Activated CD8-positive, alpha-beta memory T cell treated with anti-CD3 and anti-CD28 coated beads, Interleukin-2, amount 10 ng/mL, durations not matched to agents 7 days and 5 days (primary cell): ENCODE measurements at regions not wholly inside any gene's neighbourhood (a gene's known extent, or its start where the extent isn't known, plus 50 kb on each side); places are given as distances from the start of the nearest gene placed in this dataset.
"Not testable (repeated sequence)": the region's sequence is repeated elsewhere in the genome, so short reads cannot be mapped to it uniquely, and the experiment has no call there.

Experiments used
- ATAC-seq: fragments of 150-1000 bp; cut with Tn5 transposase; one replicate; pipeline ENCODE4 v1.10.0; 2021; ENCODE audit warnings: moderate library complexity
- CTCF ChIA-PET: fragments of 350-600 bp; sonication (Branson Sonifier 250); formaldehyde crosslinking; loops from one replicate; lab custom pipeline; 2021; ENCODE audit warnings: antibody characterized with exemption; lab: Charles Lee
- DNase-seq: peaks from one replicate; pipeline ENCODE4 v3.0.0-alpha.2; 2020
- H3K27ac Mint-ChIP-seq: one replicate; pipeline ENCODE4 v1.8.0; 2021; ENCODE audit warnings: mild to moderate bottlenecking, mixed read lengths
- H3K27me3 Mint-ChIP-seq: one replicate; pipeline ENCODE4 v1.8.0; 2021; ENCODE audit warnings: mixed read lengths
- H3K36me3 Mint-ChIP-seq: one replicate; pipeline ENCODE4 v1.8.0; 2021; ENCODE audit warnings: mild to moderate bottlenecking, mixed read lengths
- H3K4me1 Mint-ChIP-seq: one replicate; pipeline ENCODE4 v1.8.0; 2021; ENCODE audit warnings: mixed read lengths
- H3K4me3 Mint-ChIP-seq: one replicate; pipeline ENCODE4 v1.8.0; 2021; ENCODE audit warnings: mild to moderate bottlenecking, moderate library complexity, mixed read lengths
- H3K9me3 Mint-ChIP-seq: one replicate; pipeline ENCODE4 v1.8.0; 2022; ENCODE audit warnings: low read depth, mixed read lengths

GRCh38 chr15:30470601-30471365, 56.7 kb upstream of the GOLGA8R start:
- ATAC-seq (peak; percentile 98), DNase-seq (peak; percentile 61)
- H3K36me3 Mint-ChIP-seq, H3K9me3 Mint-ChIP-seq, H3K27me3 Mint-ChIP-seq, H3K4me3 Mint-ChIP-seq, H3K4me1 Mint-ChIP-seq, CTCF ChIA-PET, H3K27ac Mint-ChIP-seq: not testable (repeated sequence)

GRCh38 chr15:30471366-30471749, 57.3 kb upstream of the GOLGA8R start:
- H3K4me1 Mint-ChIP-seq, DNase-seq, H3K27me3 Mint-ChIP-seq, H3K4me3 Mint-ChIP-seq, H3K27ac Mint-ChIP-seq, H3K9me3 Mint-ChIP-seq, ATAC-seq, H3K36me3 Mint-ChIP-seq, CTCF ChIA-PET: not testable (repeated sequence)

- CTCF ChIA-PET, ATAC-seq, H3K36me3 Mint-ChIP-seq, H3K27me3 Mint-ChIP-seq, H3K9me3 Mint-ChIP-seq, H3K4me1 Mint-ChIP-seq, H3K27ac Mint-ChIP-seq, H3K4me3 Mint-ChIP-seq, DNase-seq: not testable (repeated sequence)
These were observed 57.9 kb upstream of the GOLGA8R start for GRCh38 chr15:30471817-30472551.

- H3K4me3 Mint-ChIP-seq, ATAC-seq, DNase-seq, CTCF ChIA-PET, H3K27me3 Mint-ChIP-seq, H3K9me3 Mint-ChIP-seq, H3K27ac Mint-ChIP-seq, H3K36me3 Mint-ChIP-seq, H3K4me1 Mint-ChIP-seq: not testable (repeated sequence)
These were observed 67.0 kb upstream of the GOLGA8Q start for GRCh38 chr15:30484887-30485286.

- H3K4me3 Mint-ChIP-seq, ATAC-seq, DNase-seq, H3K36me3 Mint-ChIP-seq, H3K27ac Mint-ChIP-seq, H3K27me3 Mint-ChIP-seq, H3K9me3 Mint-ChIP-seq, H3K4me1 Mint-ChIP-seq, CTCF ChIA-PET: not testable (repeated sequence)
These were observed 62.6 kb upstream of the GOLGA8Q start for GRCh38 chr15:30489237-30489636.

DNA sequence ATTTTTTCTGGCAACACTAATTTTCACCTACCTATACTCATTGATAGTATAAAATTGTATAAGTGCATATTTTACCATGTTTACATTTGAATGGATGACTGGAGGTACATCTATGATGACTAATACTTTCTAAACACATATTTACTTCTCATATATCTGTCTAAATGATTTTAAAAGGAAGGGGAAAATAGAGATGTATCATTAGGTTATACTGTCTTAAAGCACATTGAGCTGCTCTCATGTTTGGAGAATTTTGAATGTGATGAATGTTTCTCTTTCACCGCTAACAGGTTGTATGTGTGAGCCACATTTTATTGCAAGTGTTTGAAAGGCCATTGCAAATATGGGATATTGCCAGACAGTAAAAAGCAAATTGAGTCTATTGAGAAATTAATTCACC, 61.5 kb upstream of the GOLGA8Q start:
- CTCF ChIA-PET, H3K27me3 Mint-ChIP-seq, H3K9me3 Mint-ChIP-seq, H3K4me1 Mint-ChIP-seq, H3K4me3 Mint-ChIP-seq, DNase-seq, ATAC-seq, H3K27ac Mint-ChIP-seq, H3K36me3 Mint-ChIP-seq: not testable (repeated sequence)

DNA sequence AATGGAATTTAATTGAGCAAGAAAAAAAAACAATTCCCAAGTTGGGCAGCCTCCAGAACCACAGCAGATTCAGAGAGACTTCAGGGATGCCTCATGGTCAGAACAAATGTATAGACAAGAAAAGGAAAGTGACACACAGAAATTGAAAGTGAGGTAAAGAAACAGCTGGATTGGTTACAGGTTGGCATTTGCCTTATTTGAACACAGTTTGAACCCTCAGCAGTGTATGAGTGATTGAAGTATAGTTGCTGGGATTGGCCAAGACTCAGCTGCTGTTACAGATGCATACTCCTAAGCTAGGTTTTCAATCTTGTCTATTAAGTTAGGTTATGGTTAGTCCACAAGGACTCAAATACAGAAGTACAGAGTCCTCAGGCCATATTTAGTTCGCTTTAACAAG, 57.9 kb upstream of the GOLGA8Q start:
- H3K4me3 Mint-ChIP-seq, H3K4me1 Mint-ChIP-seq, H3K27me3 Mint-ChIP-seq, H3K36me3 Mint-ChIP-seq, CTCF ChIA-PET, H3K27ac Mint-ChIP-seq, ATAC-seq, H3K9me3 Mint-ChIP-seq, DNase-seq: not testable (repeated sequence)

DNA sequence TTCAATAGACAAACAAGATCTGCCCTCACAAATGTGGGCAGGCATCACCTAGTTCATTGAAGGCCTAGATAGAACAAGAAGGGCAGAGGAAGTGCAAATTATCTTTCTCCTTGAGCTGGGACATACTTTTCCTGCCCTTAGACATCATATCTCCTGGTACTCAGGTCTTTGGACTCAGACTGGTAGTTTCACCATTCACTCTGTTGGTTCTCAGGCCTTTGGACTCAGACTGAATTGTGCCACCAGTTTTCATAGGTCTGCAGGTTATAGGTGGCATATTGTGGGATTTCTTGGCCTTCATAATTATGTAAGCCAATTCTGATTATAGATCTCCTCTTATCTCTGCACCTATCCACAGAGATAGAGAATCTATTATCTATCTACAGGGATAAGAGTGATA, 54.6 kb upstream of the GOLGA8Q start:
- H3K9me3 Mint-ChIP-seq, CTCF ChIA-PET, H3K4me3 Mint-ChIP-seq, ATAC-seq, DNase-seq, H3K4me1 Mint-ChIP-seq, H3K27me3 Mint-ChIP-seq, H3K27ac Mint-ChIP-seq, H3K36me3 Mint-ChIP-seq: not testable (repeated sequence)

DNA sequence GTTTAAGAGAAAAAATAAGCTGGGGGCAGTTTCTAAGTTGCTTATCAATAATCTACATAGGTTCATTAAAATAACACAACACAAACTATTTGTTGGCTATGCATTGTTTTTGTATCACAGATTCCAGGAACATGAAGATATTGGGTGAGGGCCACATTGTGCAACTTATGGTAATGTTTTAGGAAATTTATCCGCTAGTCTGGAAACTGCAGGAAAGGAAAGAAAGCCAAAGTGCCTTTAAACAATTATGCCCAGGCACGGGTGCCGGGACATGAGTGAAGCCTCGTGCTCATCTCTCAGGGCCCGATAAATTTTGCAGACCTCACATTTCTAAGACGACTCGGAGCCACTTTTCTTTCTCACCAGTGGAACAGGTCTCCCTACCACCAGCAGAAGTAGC, 52.6 kb upstream of the GOLGA8Q start:
- H3K36me3 Mint-ChIP-seq, CTCF ChIA-PET: not testable (repeated sequence)

DNA sequence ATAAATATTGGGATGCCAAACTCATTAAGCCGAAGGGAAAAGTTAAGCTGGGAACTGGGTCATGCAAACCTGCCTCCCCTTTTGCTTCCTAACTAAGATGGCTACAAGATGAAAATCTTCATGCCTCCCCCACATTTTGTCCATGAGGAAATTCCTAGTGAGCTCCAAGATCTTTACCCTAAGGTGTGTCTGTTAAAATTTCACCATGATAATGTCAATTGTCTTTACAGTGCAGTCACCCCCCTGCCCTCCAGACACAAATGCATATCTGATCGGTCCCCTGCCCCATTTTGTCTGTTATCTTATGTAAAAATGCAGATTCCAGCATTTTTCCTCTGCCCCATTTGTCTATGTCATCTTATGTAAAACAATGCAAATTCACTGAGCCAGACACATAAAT, 51.3 kb upstream of the GOLGA8Q start:
- CTCF ChIA-PET, H3K27me3 Mint-ChIP-seq, H3K4me1 Mint-ChIP-seq, H3K27ac Mint-ChIP-seq, DNase-seq, H3K36me3 Mint-ChIP-seq, H3K9me3 Mint-ChIP-seq, ATAC-seq, H3K4me3 Mint-ChIP-seq: not testable (repeated sequence)

More for the DNA sequence above, 52.6 kb upstream of the GOLGA8Q start:
- not testable (repeated sequence) for ATAC-seq, DNase-seq, H3K27ac Mint-ChIP-seq, H3K4me3 Mint-ChIP-seq, H3K9me3 Mint-ChIP-seq, H3K27me3 Mint-ChIP-seq, H3K4me1 Mint-ChIP-seq
